CD4-positive, alpha-beta T cell treated with Interleukin-2 at 100 ng/mL for 4 hours (primary cell): ENCODE measurements at regions not wholly inside any gene's neighbourhood (a gene's known extent, or its start where the extent isn't known, plus 50 kb on each side); places are given as distances from the start of the nearest gene placed in this dataset.

Experiments used
- DNase-seq: peaks from one replicate; pipeline ENCODE4 v3.0.0-alpha.2; 2020; ENCODE audit warnings: low spot score

DNA sequence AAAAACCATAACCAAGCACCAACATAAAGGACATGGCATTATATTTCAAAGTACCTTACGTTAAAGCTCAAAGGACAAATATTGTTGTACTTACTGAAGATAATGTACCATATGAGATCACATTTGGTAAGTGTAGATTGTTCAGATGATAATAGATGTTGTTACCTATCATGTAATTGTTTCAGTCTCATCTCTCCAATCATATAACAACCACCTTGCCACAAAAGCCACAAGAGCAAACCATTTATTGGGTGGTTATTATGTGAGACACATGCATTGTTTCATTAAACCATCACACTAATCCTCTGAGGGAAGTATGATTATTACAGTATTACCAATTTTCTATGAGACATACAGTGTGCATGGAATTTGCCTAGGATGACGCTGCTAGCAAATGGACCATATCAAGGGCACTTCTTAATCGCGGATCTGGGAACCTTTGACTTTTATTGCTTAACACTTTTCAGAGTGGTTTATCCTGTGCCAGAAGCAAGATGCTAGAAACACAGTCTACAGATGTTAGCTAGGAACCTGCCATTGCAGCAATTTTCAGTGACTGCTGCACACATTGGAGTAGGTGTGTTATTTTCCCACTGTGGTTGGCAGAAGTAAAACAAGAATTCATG lies 149.8 kb upstream of the AKIRIN2 start:
- DNase-seq: no peak

DNA sequence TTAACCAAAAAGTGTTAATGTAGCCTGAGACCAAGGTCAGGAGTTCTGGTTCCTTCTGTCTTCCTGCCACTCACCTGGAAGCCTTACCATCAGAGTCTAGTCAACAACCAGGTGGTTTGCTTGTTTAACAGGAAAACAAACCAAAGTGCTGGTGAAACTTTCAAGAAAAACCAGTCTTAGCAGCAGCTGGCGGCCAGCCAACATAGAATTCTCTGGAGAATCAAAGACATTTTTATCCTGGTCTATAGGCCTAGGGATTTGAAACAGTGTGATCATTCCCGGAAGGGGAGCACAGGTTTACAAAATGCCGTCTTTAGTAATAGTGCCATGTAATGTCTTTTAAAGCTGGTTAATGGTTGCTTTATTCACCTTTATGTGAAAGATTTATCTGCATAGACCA lies 146.6 kb upstream of the AKIRIN2 start:
- DNase-seq: no peak

DNA sequence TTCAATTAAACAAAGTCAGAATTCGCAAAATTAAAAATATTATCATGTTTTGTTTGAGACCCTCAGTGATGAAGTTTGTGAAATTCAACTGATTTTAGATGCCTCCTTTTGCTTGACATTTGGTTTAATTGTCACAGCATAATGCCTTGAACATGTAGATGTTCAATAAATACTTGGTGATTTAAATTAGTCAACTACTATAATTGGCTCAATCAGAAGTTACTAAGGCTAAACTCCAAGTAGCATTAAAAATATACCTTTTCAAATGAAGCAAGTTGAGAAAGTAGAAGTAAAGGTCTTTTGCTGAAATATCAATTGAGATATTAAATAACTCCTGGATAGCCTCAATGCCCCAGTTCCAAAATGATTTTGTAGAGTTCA lies 145.8 kb upstream of the AKIRIN2 start:
- no peak for DNase-seq

DNA sequence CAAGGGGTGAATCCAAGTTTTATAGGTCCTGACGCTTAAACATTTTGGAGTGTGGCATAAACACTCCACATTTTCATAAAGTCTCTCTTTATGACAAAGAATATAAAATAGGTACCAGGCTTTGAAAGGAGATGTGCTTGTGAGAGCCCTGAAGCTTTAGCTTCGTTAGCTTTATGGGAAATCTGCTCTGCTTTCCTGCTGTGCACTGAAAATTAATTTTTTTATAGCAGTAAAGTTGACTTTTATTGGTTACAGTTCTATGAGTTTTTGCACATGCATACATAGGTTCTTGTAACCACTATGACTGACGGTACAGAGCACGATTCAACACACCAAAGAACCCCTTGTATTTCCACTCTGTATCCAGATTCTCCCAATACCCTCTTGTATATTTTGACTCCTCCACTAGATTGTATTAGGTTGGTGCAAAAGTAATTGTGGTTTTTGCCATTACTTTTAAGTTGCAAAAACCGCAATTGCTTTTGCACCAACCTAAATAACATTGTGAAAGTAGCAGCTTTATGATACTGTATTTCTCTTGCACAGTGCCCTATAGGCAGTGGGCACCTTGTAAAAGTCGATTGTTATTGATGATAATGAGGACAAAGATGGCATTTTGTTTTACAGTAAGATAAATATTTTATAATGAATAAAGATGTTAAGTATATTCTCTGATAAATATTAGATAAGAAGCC lies 145.2 kb upstream of the AKIRIN2 start:
- no peak for DNase-seq

DNA sequence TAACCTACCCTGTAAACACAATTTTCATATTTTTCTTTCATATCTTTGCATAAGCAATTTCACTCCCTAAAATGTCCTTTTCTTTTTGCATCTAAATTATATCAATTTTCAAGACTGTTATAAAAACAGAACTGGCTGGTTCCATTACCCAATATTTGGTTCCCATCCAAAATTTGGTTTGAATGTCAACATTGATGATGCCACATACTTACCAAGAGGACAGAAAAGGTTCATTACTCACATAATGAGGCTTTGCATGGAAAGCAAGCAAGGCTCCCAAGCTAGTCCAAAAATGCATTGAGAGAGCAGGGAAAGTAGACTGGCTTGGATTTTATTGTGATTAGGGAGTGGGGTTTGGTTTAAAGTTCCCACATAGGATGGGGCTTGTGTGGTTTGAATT lies 144.4 kb upstream of the AKIRIN2 start:
- DNase-seq: no peak

DNA sequence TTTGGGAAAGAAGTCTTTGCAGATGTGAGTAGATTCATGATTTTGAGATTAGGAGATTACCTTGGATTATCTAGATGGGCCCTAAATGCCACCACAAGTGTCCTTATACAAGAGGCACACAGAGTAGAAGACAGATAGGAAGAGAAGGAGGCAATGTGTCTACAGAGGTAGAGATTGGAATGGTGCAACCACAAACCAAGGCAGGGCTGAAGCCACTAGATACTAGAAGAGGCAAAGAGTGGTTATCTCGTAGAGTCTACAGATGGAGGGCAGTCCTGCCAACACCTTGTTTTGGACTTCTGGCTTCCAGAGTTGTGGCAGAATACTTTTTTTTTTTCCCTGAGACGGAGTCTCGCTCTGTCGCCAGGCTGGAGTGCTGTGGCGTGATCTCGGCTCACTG lies 138.3 kb upstream of the AKIRIN2 start:
- DNase-seq: no peak

DNA sequence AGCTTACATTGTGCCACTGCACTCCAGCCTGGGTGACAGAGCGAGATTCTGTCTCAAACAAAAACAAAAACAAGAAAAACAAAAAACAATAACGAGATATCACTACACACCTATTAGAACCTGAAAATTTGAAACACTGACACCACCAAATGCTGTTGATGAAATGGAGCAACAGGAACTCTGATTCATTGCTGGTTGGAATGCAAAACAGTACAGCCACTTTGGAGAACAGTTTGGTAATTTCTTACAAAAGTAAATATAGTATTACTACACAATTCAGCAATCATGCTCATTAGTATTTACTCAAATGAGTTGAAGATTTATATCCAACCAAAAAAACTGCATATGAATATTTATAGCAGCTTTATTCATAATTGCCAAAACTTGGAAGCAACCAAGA lies 135.8 kb upstream of the AKIRIN2 start:
- DNase-seq: no peak

DNA sequence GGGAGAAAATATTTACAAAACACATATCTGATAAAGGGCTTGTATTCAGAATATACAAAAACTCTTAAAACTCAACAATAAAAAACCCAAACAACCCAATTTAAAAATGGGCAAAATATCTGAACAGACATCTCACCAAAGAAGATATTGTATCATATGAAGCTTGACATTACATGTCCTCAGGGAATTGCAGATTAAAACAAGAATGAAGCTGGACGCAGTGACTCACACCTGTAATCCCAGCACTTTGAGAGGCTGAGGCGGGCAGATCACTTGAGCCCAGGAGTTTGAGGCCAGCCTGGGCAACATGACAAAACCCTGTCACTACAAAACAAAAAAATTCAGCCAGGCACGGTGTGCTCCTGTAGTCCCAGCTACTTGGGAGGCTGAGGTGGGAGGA lies 135.4 kb upstream of the AKIRIN2 start:
- DNase-seq: no peak

DNA sequence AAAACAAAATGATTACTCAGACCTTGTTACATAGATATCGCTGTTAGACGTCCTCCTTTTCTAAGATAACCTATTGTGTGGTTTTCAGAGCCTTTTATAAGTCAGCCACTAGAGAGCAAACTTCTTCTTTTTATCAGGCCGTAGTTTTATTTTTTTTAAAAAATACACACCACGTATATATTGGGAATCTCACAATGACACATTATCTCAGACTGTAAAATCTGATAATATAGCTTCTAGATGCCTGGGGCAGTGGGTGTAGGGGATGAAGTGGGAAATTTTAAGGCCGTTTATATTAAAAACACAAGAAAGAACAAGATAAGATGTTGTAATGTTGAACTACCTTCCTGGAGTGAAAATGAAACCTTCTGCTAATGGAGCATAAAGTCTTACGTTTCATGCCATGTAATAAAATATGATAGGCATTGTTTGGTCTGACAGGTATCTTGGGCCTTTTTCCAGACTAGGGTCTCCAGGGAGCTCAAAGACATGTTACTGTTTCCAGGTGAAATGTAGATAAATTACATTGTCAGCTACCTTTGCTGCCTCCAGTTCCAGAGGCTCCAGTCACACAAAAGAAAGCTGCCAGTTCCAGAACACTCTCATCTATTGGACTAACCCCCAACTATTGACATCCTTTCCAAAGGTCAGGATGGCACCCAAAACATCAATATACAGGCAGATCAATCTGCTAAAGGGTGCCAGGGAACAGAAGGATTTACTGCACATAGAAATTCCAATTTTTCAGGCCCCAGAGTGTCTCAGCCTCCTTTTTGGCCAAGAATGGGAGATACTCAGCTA lies 130.2 kb upstream of the AKIRIN2 start:
- DNase-seq: peak; percentile 45

DNA sequence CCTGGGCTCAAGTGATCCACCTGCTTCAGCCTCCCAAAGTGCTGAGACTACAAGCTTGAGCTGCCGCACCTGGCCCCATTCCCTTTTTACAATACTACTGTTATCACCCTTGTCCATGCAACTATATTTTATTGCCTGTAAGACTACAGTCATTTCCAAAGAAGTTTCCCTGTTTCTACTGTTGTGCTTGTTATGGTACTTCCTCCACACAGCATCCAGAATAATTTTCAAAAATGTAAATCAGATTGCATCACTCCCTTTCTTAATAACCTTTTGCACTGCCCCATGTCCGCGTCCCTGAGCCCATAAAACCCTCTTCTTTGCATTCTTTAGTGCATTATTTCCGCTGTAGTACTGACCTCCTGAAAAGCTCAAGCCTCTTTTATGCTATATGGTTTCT lies 128.9 kb upstream of the AKIRIN2 start:
- no peak for DNase-seq

DNA sequence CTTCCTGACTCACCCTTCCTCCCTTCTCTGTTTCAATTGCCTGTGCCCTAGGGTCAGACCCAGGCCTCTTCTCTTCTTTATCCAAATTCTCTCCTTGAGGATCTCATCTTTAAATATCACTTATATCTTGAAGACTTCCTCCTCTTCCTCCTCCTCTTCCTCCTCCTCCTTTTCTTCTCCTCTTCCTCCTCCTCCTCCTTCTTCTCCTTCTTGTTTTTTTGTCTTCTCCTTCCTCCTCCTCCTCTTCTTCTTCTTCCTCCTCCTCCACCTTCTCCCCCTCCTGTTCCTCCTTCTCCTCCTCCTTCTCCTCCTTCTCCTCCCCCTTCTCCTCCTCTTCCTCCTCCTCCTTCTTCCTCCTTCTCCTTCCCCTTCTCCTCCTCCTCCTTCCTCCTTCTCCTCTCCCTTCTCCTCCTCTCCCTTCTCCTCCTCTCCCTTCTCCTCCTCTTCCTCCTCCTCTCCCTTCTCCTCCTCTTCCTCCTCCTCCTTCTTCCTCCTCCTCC lies 127.6 kb upstream of the AKIRIN2 start:
- DNase-seq: no peak

DNA sequence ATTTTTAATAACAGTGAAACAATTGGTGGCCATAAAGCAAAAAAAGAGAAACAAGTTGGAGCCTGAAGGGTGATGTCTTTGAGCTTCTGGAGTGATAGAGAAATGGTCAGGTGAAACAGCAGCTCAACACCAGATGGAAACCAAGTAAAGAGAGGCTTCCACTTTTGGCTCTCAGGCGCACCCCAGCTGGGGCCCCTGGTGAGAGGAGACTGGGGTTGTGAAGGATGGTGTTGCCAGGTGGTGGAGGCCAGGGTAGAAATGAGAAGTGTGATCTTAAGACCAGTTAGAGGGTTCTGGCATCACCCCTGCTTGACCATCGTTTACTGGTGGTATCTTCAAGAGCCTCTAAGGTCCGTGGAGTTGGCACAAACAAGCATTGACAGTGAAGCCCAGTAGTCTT lies 126.0 kb upstream of the AKIRIN2 start:
- DNase-seq: no peak

DNA sequence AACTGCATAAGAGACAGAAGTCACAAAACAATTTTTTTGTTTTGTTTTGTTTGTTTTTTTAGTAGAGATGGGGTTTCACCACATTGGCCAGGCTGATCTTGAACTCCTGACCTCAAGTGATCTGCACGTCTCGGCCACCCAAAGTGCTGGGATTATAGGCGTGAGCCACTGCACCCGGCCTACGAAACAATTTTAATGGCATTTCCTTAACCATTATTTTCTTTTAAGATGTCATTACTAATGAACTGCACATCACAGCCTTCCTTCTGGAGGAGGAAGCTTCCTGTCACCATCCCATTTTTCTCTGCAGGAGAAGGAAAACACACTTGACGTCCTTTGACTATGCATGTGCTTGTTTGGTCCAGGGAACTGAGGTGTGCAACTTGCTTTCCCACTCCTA lies 125.3 kb upstream of the AKIRIN2 start:
- no peak for DNase-seq

DNA sequence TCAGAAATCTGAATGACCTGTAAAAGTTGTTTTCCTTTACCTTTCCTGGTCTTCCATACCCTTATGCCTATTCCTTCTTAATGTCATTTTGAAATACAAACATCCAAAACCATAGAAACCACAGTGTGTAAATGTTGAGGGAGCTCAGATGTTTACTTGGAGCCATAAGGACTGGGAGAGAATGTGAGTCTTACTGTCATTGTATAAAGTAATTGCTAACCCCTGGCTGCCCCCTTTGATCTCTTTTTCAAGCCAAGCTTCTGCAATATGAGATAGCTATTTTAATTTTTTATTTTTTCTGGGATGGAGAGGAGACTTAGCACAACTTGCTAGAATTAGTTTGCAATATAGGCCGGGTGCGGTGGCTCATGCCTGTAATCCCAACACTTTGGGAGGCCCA lies 124.4 kb upstream of the AKIRIN2 start:
- DNase-seq: no peak

DNA sequence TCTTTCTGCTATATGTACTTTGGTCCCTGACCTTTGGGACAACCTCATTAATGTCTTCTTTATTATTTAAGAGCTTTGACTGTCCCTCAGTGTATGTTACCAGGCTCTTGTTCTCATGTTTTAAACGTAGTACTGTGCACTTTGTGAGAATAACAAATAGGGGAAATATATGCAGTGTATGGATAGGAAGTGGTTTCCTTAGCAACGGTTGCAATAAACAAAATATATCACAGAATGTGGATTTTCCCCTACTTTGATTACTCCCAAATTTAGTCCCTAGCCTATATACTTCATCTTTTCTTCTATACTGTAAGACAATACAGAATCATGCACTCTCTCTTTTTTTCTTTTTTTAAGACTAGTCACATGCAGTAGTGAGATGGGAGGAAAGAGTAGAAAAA lies 123.8 kb upstream of the AKIRIN2 start:
- DNase-seq: peak; percentile 49

DNA sequence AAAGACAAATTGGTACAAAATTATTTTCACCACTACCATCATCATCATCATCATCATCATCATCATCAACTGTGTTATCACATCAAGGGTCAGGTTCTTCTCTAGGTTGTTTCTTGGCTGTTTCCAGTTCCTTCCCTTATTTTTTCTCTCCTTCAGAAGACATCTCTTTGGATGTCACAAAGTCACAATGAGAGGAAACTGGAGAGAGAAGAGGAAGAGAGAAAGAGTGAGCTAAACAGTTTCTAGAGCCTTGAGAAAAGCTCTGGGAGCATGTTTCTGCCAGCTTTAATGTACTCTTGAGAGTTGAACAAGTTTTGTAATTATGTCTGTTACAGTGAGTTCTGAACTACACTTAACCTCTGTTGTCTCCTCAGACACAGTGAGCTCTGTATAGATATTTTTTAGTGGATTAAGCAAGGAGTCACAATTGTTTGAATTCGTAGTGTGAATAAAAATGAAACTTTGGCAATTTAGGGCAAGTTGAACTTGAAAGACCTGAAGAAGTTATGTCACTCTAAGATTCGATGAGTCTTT lies 123.0 kb upstream of the AKIRIN2 start:
- DNase-seq: no peak

DNA sequence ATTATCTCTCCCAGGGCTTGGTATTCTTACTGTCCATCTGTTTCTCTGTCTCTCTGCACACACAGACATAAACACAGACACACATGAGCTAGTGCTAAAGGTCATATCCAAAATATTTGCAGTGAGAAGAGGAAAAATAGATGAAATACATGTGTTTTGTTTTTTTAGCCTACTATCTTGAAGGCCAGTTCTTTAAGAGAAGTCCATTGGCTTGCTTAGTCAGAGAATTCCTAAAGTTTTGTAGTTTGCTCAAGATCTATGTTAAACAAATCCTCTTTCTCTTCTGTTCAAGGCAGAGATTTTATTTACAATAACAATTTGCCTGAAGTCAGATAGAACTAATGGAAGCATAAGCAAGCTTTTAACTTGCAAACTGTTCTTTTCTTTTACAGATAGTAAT lies 120.0 kb upstream of the AKIRIN2 start:
- no peak for DNase-seq

DNA sequence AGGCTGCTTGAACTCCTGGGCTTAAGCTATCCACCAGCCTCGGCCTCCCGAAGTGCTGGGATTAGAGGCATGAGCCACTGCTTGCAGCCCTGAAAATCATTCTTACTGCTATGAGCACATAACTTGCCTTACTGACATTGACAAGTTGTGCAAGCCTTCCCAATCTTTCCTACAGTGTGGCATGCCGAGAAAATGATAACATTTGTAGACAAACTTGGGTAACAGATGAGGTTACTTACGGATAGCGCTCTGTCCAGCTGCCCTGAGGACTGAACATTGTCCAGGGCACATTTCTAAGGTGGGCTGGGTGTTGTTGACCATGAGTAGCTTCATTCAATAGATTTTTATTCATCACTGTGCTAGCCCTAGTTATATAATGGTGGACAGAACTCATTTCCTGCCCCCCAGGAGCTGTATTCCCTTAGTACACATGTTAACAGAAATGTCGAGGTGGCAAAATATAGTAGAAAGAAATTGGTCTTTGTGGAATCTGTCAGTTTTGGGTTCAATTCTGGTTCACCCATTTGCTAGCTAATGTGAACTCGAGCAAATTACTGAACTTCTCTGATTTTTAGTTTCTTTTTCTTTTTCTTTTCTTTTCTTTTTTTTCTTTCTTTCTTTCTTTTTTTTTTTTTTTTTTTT lies 118.4 kb upstream of the AKIRIN2 start:
- no peak for DNase-seq

DNA sequence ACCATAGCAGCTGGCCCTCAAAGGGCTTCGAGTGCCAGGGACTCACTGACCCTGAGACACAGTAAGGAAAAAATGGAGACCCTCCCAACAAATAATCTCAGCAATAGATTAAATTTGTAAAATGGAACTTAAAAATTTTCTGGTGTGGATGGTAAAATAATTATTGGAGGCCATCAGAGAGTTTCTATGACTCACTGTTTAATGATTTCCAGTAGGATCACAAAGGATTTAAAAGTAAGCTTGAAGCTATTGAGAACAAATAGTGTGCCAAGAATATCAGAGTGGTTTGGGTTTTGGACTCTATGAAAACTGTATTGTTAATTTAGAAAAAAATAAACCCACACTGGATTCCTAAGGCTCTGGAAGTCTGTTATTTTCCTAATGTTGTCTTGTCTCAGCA lies 115.2 kb upstream of the AKIRIN2 start:
- DNase-seq: no peak

DNA sequence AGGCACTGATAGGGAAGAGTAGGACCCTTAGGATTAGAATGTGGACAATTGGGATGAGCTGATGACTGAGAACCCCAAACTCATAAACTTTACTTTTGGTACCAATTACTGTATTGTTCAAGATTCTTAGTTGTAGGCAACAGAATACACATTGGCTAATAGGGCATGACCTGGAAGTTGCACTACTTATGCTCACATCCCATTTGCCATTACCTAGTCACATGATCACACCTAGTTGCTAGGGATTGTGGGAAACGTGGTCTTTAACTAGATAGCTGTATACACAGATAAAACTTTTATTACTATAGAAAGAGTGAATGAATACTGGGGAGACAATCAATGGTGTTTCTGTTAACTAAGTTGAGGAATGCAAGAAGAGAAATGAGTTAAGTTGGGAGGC lies 113.4 kb upstream of the AKIRIN2 start:
- DNase-seq: no peak

DNA sequence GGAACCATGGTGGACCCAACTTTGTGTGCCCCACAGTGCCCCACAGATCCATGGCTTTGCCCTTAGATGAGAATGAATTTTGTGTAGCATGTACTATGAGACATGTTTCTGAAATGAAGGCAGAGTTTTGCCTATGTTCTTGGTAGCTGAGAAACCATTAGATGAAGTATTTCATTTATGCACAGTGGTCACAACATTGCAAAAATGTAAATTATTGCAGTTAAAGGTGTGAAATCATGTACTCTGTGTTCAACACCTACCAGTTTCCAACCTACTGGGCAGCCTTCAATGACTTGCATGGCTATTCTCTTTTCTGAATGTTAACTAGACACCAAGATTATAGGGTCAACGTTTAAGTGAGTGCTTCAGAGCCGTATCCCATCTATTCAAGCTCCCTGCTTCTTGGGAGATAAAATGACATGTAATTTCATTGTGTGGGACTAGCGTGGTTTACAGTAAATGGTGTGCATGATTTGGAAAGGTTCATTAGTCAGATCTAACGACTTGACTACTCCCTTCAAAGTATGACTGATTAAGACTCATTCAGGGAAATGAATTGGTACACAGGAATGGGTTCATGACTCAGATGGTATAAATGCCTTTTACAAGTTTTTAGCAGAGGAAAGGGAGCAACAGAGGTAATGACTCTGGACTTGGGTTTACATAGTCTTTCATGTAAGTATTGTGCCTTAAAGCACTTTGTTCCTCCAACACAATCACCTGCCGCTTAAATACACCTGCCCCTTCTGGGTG lies 106.1 kb upstream of the AKIRIN2 start:
- DNase-seq: no peak

DNA sequence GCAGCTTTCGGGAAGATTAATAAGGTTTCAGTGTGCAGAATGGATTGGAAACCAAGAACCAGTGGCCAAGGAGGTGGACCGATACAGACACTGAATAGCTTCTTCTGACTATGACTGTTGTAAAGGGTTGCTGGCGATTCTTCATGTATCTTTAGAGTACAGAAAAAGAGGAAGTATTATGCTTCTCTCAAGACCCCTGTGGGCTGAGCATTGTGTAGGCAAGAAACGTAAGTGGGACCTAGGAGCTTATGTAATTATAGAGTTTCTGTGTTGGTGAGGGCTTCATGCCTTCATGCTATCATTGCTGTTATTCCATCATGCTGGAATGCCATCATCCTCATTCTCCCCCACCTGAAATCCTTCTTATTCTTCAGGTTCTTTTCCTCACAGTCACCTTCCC lies 105.4 kb upstream of the AKIRIN2 start:
- DNase-seq: no peak
